Hematopoietic multipotent progenitor cell treated with erythropoietin and hydrocortisone succinate and interleukin-3 and kit ligand, for 4 days (in vitro differentiated cells): ENCODE measurements at regions not wholly inside any gene's neighbourhood (a gene's known extent, or its start where the extent isn't known, plus 50 kb on each side); places are given as distances from the start of the nearest gene placed in this dataset.
"Not testable (repeated sequence)": the region's sequence is repeated elsewhere in the genome, so short reads cannot be mapped to it uniquely, and the experiment has no call there.

Experiments
- DNase-seq: peaks from one replicate; pipeline ENCODE4 v3.0.0-alpha.2; 2015

- DNase-seq: not testable (repeated sequence)
Observed at GRCh38 chr14:52122163-52122562, 53.3 kb upstream of the NID2 start.

- DNase-seq: no peak
Observed at GRCh38 chr14:52121441-52121840, 52.6 kb upstream of the NID2 start.

- DNase-seq: no peak
Observed at GRCh38 chr14:52119030-52119429, 50.2 kb upstream of the NID2 start.
